ENCODE measurements at regions not wholly inside any gene's neighbourhood (a gene's known extent, or its start where the extent isn't known, plus 50 kb on each side); places are given as distances from the start of the nearest gene placed in this dataset.

DNA sequence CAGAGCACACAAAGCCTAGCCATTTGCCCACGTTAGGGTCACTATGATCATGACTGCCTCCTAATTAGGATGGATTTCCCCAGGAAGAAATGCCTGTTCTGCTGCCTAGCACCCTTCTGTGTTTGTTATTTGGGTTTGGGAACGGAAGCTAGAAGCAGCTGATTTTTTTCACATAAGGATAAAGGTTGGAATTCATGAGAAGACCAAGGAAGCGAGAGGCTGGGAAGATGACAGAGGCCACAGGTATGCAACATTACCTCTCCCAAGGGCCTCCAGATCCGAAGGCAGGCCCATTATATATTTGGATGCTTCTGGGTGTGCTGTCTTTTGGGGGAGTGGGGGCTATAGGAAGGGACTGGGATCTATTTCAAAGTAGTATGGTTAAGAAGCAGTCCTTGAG, 204.7 kb downstream of the FBXO15 start:
- Histone ChIP-seq H3K9me3 (ENCODE audit: low read length) (no peaks in the 10 kb centered on the region), H3K36me3 (ENCODE audit: insufficient read depth, low read length) (no peaks in the 10 kb centered on the region), H3K4me3 (ENCODE audit: low read length) (no peak overlapping the region), H3K27ac (ENCODE audit: low read depth, low read length) (no peak overlapping the region), H3K27me3 (ENCODE audit: insufficient read depth, low read length, poor library complexity, severe bottlenecking) (no peaks in the 10 kb centered on the region), H3K4me1 (ENCODE audit: insufficient read depth, low read length) (no peaks in the 10 kb centered on the region)
- H3K27me3 Mint-ChIP-seq, result peaks cover 0 to 5% of the 10 kb centered on the region in 2 donors
- CTCF ChIA-PET, result no interaction called here
- POLR2A ChIA-PET, result no interaction called here
- no peak overlapping the region for H3K27ac Mint-ChIP-seq
- no peaks in the 10 kb centered on the region for H3K4me1 Mint-ChIP-seq
- H3K4me3 Mint-ChIP-seq, result no peak overlapping the region
- H3K36me3 Mint-ChIP-seq, result no peaks in the 10 kb centered on the region
- no peaks in the 10 kb centered on the region for H3K9me3 Mint-ChIP-seq
- no peak for DNase-seq

- H3K27ac Mint-ChIP-seq, result no peak overlapping the region
- Histone ChIP-seq H3K9me3 (ENCODE audit: low read length) (no peaks in the 10 kb centered on the region), H3K4me3 (ENCODE audit: low read length) (no peak overlapping the region), H3K36me3 (ENCODE audit: insufficient read depth, low read length) (no peaks in the 10 kb centered on the region), H3K27me3 (ENCODE audit: insufficient read depth, low read length, poor library complexity, severe bottlenecking) (no peaks in the 10 kb centered on the region), H3K27ac (ENCODE audit: low read depth, low read length) (no peak overlapping the region), H3K4me1 (ENCODE audit: insufficient read depth, low read length) (no peaks in the 10 kb centered on the region)
- no peaks in the 10 kb centered on the region for H3K4me1 Mint-ChIP-seq
- no peak for DNase-seq
- ChIA-PET CTCF (no interaction called here), POLR2A (no interaction called here)
- no peak overlapping the region for H3K4me3 Mint-ChIP-seq
- no peaks in the 10 kb centered on the region for H3K27me3 Mint-ChIP-seq
- no peaks in the 10 kb centered on the region for H3K9me3 Mint-ChIP-seq
- no peaks in the 10 kb centered on the region for H3K36me3 Mint-ChIP-seq
Observed at GRCh38 chr18:73942081-73942625, 205.5 kb downstream of the FBXO15 start.

GRCh38 chr18:73940721-73941120, 206.9 kb downstream of the FBXO15 start:
- H3K9me3 ChIP-seq (ENCODE audit: low read length), result no peaks in the 10 kb centered on the region
- no peak for DNase-seq
- H3K27ac ChIP-seq (ENCODE audit: low read depth, low read length), result no peak overlapping the region
- Mint-ChIP-seq H3K36me3 (no peaks in the 10 kb centered on the region), H3K27ac (no peak overlapping the region), H3K9me3 (no peaks in the 10 kb centered on the region), H3K27me3 (no peaks in the 10 kb centered on the region), H3K4me3 (no peak overlapping the region), H3K4me1 (no peaks in the 10 kb centered on the region)
- no peak overlapping the region for H3K4me3 ChIP-seq (ENCODE audit: low read length)
- H3K36me3 ChIP-seq (ENCODE audit: insufficient read depth, low read length), result no peaks in the 10 kb centered on the region
- ChIA-PET CTCF (no interaction called here), POLR2A (no interaction called here)
- H3K4me1 ChIP-seq (ENCODE audit: insufficient read depth, low read length), result no peaks in the 10 kb centered on the region
- no peaks in the 10 kb centered on the region for H3K27me3 ChIP-seq (ENCODE audit: insufficient read depth, low read length, poor library complexity, severe bottlenecking)

GRCh38 chr18:73939391-73939790, 208.2 kb downstream of the FBXO15 start:
- ChIA-PET CTCF (no interaction called here), POLR2A (no interaction called here)
- no peak for DNase-seq
- H3K27me3 ChIP-seq (ENCODE audit: insufficient read depth, low read length, poor library complexity, severe bottlenecking), result no peaks in the 10 kb centered on the region
- H3K36me3 Mint-ChIP-seq, result no peaks in the 10 kb centered on the region
- no peaks in the 10 kb centered on the region for H3K27me3 Mint-ChIP-seq
- no peaks in the 10 kb centered on the region for H3K9me3 ChIP-seq (ENCODE audit: low read length)
- no peaks in the 10 kb centered on the region for H3K9me3 Mint-ChIP-seq
- no peak overlapping the region for H3K27ac ChIP-seq (ENCODE audit: low read depth, low read length)
- no peak overlapping the region for H3K27ac Mint-ChIP-seq
- no peaks in the 10 kb centered on the region for H3K4me1 Mint-ChIP-seq
- no peaks in the 10 kb centered on the region for H3K36me3 ChIP-seq (ENCODE audit: insufficient read depth, low read length)
- peak overlapping the region in 1 of 7 donors; percentile 73 for H3K4me3 Mint-ChIP-seq
- H3K4me1 ChIP-seq (ENCODE audit: insufficient read depth, low read length), result no peaks in the 10 kb centered on the region
- no peak overlapping the region for H3K4me3 ChIP-seq (ENCODE audit: low read length)

DNA sequence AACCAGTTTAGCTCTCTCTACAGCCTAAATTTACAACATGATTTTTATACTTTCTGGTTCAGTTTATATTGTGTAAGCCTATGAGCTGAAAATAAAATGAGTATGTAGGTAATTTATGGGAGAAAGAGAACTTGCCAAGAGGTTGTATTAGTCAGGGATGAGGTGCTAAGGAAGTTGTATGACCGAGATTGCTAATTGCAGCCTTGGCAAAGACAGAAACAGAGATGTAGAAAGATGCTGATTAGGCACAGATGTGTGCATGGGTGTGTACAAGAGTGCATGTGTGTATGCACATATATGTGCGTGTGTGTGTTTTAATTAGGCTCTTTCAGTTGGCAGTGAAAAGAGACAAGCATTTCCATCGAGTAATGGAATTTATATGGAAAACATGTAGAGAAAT, 213.9 kb downstream of the FBXO15 start:
- Histone ChIP-seq H3K27me3 (ENCODE audit: insufficient read depth, low read length, poor library complexity, severe bottlenecking) (no peaks in the 10 kb centered on the region), H3K9me3 (ENCODE audit: low read length) (no peaks in the 10 kb centered on the region), H3K27ac (ENCODE audit: low read depth, low read length) (no peak overlapping the region), H3K36me3 (ENCODE audit: insufficient read depth, low read length) (no peaks in the 10 kb centered on the region), H3K4me3 (ENCODE audit: low read length) (no peak overlapping the region), H3K4me1 (ENCODE audit: insufficient read depth, low read length) (no peaks in the 10 kb centered on the region)
- POLR2A ChIA-PET, result no interaction called here
- no peak for DNase-seq
- H3K9me3 Mint-ChIP-seq, result peaks cover 0 to 2% (median 0%) of the 10 kb centered on the region in 5 donors
- CTCF ChIA-PET, result no interaction called here
- no peaks in the 10 kb centered on the region for H3K27me3 Mint-ChIP-seq
- no peaks in the 10 kb centered on the region for H3K36me3 Mint-ChIP-seq
- H3K4me3 Mint-ChIP-seq, result no peak overlapping the region
- H3K27ac Mint-ChIP-seq, result no peak overlapping the region
- H3K4me1 Mint-ChIP-seq, result no peaks in the 10 kb centered on the region

GRCh38 chr18:73932976-73933375, 214.7 kb downstream of the FBXO15 start:
- POLR2A ChIA-PET, result no interaction called here
- H3K4me1 ChIP-seq (ENCODE audit: insufficient read depth, low read length), result no peaks in the 10 kb centered on the region
- H3K4me3 ChIP-seq (ENCODE audit: low read length), result no peak overlapping the region
- Mint-ChIP-seq H3K4me1 (no peaks in the 10 kb centered on the region), H3K27me3 (no peaks in the 10 kb centered on the region), H3K9me3 (peaks cover 0 to 2% (median 0%) of the 10 kb centered on the region in 5 donors), H3K4me3 (no peak overlapping the region), H3K36me3 (no peaks in the 10 kb centered on the region), H3K27ac (no peak overlapping the region)
- no peaks in the 10 kb centered on the region for H3K27me3 ChIP-seq (ENCODE audit: insufficient read depth, low read length, poor library complexity, severe bottlenecking)
- no peaks in the 10 kb centered on the region for H3K36me3 ChIP-seq (ENCODE audit: insufficient read depth, low read length)
- no peaks in the 10 kb centered on the region for H3K9me3 ChIP-seq (ENCODE audit: low read length)
- DNase-seq, result no peak
- CTCF ChIA-PET, result no interaction called here
- H3K27ac ChIP-seq (ENCODE audit: low read depth, low read length), result no peak overlapping the region

- ChIA-PET CTCF (no interaction called here), POLR2A (no interaction called here)
- H3K4me3 Mint-ChIP-seq, result no peak overlapping the region
Observed at GRCh38 chr18:73927496-73927895, 220.1 kb downstream of the FBXO15 start.

GRCh38 chr18:73924836-73925235, 222.8 kb downstream of the FBXO15 start:
- Mint-ChIP-seq H3K4me3 (no peak overlapping the region), H3K36me3 (no peaks in the 10 kb centered on the region), H3K4me1 (no peaks in the 10 kb centered on the region), H3K27me3 (peaks cover 0 to 4% of the 10 kb centered on the region in 2 donors), H3K27ac (no peak overlapping the region), H3K9me3 (peaks cover 0 to 3% (median 0%) of the 10 kb centered on the region in 5 donors)
- Histone ChIP-seq H3K9me3 (ENCODE audit: low read length) (no peaks in the 10 kb centered on the region), H3K27me3 (ENCODE audit: insufficient read depth, low read length, poor library complexity, severe bottlenecking) (no peaks in the 10 kb centered on the region), H3K4me1 (ENCODE audit: insufficient read depth, low read length) (no peaks in the 10 kb centered on the region), H3K27ac (ENCODE audit: low read depth, low read length) (no peak overlapping the region), H3K4me3 (ENCODE audit: low read length) (no peak overlapping the region), H3K36me3 (ENCODE audit: insufficient read depth, low read length) (no peaks in the 10 kb centered on the region)
- ChIA-PET POLR2A (no interaction called here), CTCF (no interaction called here)
- no peak for DNase-seq

More at GRCh38 chr18:73927496-73927895, 220.1 kb downstream of the FBXO15 start:
- Mint-ChIP-seq H3K27ac (no peak overlapping the region), H3K9me3 (peaks cover 0 to 2% (median 0%) of the 10 kb centered on the region in 5 donors), H3K36me3 (no peaks in the 10 kb centered on the region), H3K4me1 (no peaks in the 10 kb centered on the region), H3K27me3 (no peaks in the 10 kb centered on the region)
- H3K4me1 ChIP-seq (ENCODE audit: insufficient read depth, low read length), result no peaks in the 10 kb centered on the region
- DNase-seq, result no peak
- no peak overlapping the region for H3K4me3 ChIP-seq (ENCODE audit: low read length)
- no peaks in the 10 kb centered on the region for H3K27me3 ChIP-seq (ENCODE audit: insufficient read depth, low read length, poor library complexity, severe bottlenecking)
- no peaks in the 10 kb centered on the region for H3K36me3 ChIP-seq (ENCODE audit: insufficient read depth, low read length)
- no peak overlapping the region for H3K27ac ChIP-seq (ENCODE audit: low read depth, low read length)
- H3K9me3 ChIP-seq (ENCODE audit: low read length), result no peaks in the 10 kb centered on the region

- POLR2A ChIA-PET, result no interaction called here
- H3K4me1 ChIP-seq (ENCODE audit: insufficient read depth, low read length), result no peaks in the 10 kb centered on the region
- H3K4me1 Mint-ChIP-seq, result no peaks in the 10 kb centered on the region
- CTCF ChIA-PET, result no interaction called here
- DNase-seq, result no peak
- no peaks in the 10 kb centered on the region for H3K36me3 Mint-ChIP-seq
- no peak overlapping the region for H3K27ac Mint-ChIP-seq
- no peak overlapping the region for H3K4me3 Mint-ChIP-seq
- peaks cover 0 to 3% (median 0%) of the 10 kb centered on the region in 5 donors for H3K9me3 Mint-ChIP-seq
- H3K9me3 ChIP-seq (ENCODE audit: low read length), result no peaks in the 10 kb centered on the region
- no peak overlapping the region for H3K4me3 ChIP-seq (ENCODE audit: low read length)
- H3K27me3 ChIP-seq (ENCODE audit: insufficient read depth, low read length, poor library complexity, severe bottlenecking), result no peaks in the 10 kb centered on the region
- H3K27me3 Mint-ChIP-seq, result peaks cover 0 to 4% of the 10 kb centered on the region in 2 donors
- no peaks in the 10 kb centered on the region for H3K36me3 ChIP-seq (ENCODE audit: insufficient read depth, low read length)
- H3K27ac ChIP-seq (ENCODE audit: low read depth, low read length), result no peak overlapping the region
Observed at GRCh38 chr18:73924307-73924706, 223.3 kb downstream of the FBXO15 start.
